Activated CD8-positive, alpha-beta T cell treated with anti-CD3 and anti-CD28 coated beads for 36 hours (primary cell): ENCODE measurements at regions not wholly inside any gene's neighbourhood (a gene's known extent, or its start where the extent isn't known, plus 50 kb on each side); places are given as distances from the start of the nearest gene placed in this dataset.
"Not testable (repeated sequence)": the region's sequence is repeated elsewhere in the genome, so short reads cannot be mapped to it uniquely, and the experiment has no call there.

ENCODE experiments used
- ATAC-seq: fragments of 200-7000 bp; cut with Tn5 transposase; one replicate; pipeline ENCODE4 v1.10.0; 2021; ENCODE audit warnings: mild to moderate bottlenecking, moderate library complexity
- CTCF ChIA-PET: fragments of 350-600 bp; sonication (Branson Sonifier 250); formaldehyde crosslinking; loops from one replicate; lab custom pipeline; 2021; ENCODE audit warnings: antibody characterized with exemption; lab: Charles Lee
- POLR2A ChIA-PET: fragments of 350-600 bp; sonication (Branson Sonifier 250); formaldehyde crosslinking; loops from one replicate; lab custom pipeline; 2021; ENCODE audit warnings: antibody characterized with exemption; lab: Charles Lee
- DNase-seq: peaks from one replicate; pipeline ENCODE4 v3.0.0-alpha.2; 2020
- H3K27ac Mint-ChIP-seq: one replicate; pipeline ENCODE4 v1.8.0; 2021; ENCODE audit warnings: mild to moderate bottlenecking, mixed read lengths
- H3K27me3 Mint-ChIP-seq: one replicate; pipeline ENCODE4 v1.8.0; 2021; ENCODE audit warnings: mixed read lengths
- H3K36me3 Mint-ChIP-seq: one replicate; pipeline ENCODE4 v1.8.0; 2021; ENCODE audit warnings: low read depth, mixed read lengths
- H3K4me1 Mint-ChIP-seq: one replicate; pipeline ENCODE4 v1.8.0; 2021; ENCODE audit warnings: low read depth, mixed read lengths
- H3K4me3 Mint-ChIP-seq: one replicate; pipeline ENCODE4 v1.8.0; 2021; ENCODE audit warnings: mild to moderate bottlenecking, moderate library complexity, mixed read lengths
- H3K9me3 Mint-ChIP-seq: one replicate; pipeline ENCODE4 v1.8.0; 2021; ENCODE audit warnings: mixed read lengths
- intact Hi-C: fragments of 100-400 bp; cut with micrococcal nuclease; formaldehyde crosslinking; loops from one replicate; pipeline ENCODE4 v1.10.0; 2022
- TF ChIP-seq, protein P1 (sequence below): fragments of 200-600 bp; IDR thresholded peaks from one replicate; pipeline ENCODE4 v1.8.0; 2022; ENCODE audit warnings: antibody characterized with exemption, mild to moderate bottlenecking

DNA sequence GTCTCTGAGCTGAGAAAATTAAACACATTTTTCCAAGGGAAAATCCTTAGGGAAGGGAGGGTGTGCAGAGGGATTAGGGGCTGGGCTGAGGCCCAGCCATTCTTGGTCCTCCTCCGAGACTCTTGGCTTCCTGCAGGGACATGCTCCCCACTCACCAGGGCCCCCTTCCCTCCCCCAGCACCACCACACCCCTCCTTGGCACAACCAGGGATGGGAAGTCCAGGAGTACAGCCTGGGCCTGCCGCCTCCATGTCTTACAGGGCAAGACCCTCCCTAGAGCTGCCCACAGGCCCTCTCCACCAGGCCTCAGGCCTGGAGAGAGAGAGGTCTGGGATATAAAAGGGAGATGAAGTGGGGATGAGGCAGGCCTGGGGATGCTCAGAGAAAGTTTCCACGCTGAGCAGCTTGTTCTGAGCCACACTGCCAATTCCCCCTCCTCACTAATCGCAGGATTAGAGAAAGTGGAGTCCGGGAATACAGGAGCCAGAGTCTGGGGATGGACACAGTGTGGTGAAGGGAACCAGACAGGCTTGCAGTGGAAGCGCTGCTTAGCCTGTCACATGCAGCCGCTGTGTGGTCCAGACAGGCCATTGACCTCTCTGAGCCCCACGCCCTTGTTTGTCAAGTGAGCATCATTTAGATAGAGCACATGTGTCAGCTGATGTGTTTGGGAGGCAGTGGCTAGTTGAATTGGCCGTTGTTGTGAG, 105.5 kb downstream of the MRPL14 start:
- H3K27me3 Mint-ChIP-seq = peaks cover 1% of the 10 kb centered on the region
- intact Hi-C loops = no loop called here
- no peak overlapping the region for H3K27ac Mint-ChIP-seq
- no peaks in the 10 kb centered on the region for H3K4me1 Mint-ChIP-seq
- ATAC-seq (no peak), DNase-seq (no peak)
- H3K9me3 Mint-ChIP-seq = no peaks in the 10 kb centered on the region
- no peaks in the 10 kb centered on the region for H3K36me3 Mint-ChIP-seq
- TF ChIP-seq, protein P1, sequence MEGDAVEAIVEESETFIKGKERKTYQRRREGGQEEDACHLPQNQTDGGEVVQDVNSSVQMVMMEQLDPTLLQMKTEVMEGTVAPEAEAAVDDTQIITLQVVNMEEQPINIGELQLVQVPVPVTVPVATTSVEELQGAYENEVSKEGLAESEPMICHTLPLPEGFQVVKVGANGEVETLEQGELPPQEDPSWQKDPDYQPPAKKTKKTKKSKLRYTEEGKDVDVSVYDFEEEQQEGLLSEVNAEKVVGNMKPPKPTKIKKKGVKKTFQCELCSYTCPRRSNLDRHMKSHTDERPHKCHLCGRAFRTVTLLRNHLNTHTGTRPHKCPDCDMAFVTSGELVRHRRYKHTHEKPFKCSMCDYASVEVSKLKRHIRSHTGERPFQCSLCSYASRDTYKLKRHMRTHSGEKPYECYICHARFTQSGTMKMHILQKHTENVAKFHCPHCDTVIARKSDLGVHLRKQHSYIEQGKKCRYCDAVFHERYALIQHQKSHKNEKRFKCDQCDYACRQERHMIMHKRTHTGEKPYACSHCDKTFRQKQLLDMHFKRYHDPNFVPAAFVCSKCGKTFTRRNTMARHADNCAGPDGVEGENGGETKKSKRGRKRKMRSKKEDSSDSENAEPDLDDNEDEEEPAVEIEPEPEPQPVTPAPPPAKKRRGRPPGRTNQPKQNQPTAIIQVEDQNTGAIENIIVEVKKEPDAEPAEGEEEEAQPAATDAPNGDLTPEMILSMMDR = no peak
- POLR2A ChIA-PET = no interaction called here
- H3K4me3 Mint-ChIP-seq = no peak overlapping the region
- CTCF ChIA-PET = interaction anchor here (1.4 kb wide), 1 partner anchor 8 kb away, joined by 3 read pairs; no protein-coding TSS in a partner anchor

DNA sequence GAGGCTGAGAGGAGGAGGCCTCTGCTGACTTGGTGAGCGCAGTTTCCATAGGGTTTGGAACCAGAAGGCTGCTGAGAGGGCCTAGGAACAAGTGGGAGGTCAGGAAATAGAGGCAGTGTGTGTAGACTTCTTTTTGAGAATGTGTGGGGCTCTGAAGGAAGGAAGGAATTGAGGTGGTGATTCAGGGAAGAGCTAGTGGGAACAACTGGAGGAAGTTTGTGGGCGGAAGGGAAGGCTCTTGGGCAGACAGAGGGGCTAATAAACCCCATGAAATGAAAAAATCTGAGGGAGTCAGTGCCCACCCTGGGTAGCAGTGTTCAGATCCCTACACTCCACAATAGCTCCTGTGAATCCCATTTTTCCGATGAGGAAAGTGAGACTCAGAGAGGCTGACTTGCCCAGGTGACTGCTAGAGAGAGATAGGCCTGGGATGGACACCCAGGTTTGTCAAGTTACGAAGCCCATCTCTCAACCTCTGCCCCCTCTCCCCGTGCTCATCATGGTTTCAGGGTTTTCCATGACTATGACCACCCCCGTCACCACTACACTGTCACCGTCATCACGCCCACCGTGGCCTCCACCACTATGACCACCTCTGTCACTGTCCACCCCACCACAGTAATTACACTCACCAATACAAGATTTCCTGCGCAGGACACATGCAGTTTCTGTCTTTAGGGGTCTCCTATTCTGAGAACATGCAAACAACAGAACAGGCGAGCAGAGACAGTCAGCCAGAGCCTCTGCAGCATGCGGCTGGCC, 106.4 kb downstream of the MRPL14 start:
- H3K36me3 Mint-ChIP-seq = no peaks in the 10 kb centered on the region
- no peak overlapping the region for H3K4me3 Mint-ChIP-seq
- H3K27me3 Mint-ChIP-seq = peaks cover 1% of the 10 kb centered on the region
- ChIA-PET CTCF (interaction anchor here (1.2 to 1.4 kb wide), 2 partner anchors 9 to 29 kb away, joined by 3 read pairs; no protein-coding TSS in a partner anchor), POLR2A (no interaction called here)
- no peaks in the 10 kb centered on the region for H3K4me1 Mint-ChIP-seq
- no peak overlapping the region for H3K27ac Mint-ChIP-seq
- ATAC-seq (no peak), DNase-seq (no peak)
- H3K9me3 Mint-ChIP-seq = no peaks in the 10 kb centered on the region
- TF ChIP-seq, protein P1 = no peak
- intact Hi-C loops = no loop called here

DNA sequence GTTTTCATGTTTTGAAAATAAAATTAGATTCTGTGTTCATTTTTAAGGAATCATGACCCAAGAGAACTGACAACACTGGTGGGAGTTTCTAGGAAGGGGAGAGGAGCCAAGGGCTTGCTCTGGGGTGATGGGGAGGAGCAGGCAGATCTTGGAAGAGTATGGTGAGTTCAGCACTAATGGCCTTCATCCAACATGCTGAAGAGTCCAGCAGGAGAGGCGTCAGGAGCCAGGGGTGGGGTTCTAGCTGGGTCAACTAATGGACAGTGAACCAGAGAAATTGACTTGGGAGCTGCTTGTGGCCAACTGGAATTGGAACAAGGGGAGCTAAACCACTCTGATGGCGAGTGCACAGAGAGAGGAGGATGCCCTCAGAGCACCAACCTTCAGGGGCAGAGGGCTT, 107.1 kb downstream of the MRPL14 start:
- ChIA-PET POLR2A (interaction anchor here (1.0 kb wide), 1 partner anchor 14 kb away, joined by 4 read pairs; no protein-coding TSS in a partner anchor), CTCF (interaction anchor here (1.2 kb wide), 1 partner anchor 30 kb away, joined by 3 read pairs; no protein-coding TSS in a partner anchor)
- H3K27ac Mint-ChIP-seq = no peak overlapping the region
- no peaks in the 10 kb centered on the region for H3K4me1 Mint-ChIP-seq
- DNase-seq = no peak
- intact Hi-C loops = no loop called here
- no peaks in the 10 kb centered on the region for H3K36me3 Mint-ChIP-seq
- peaks cover 1% of the 10 kb centered on the region for H3K27me3 Mint-ChIP-seq
- TF ChIP-seq, protein P1 = no peak
- no peak for ATAC-seq
- no peak overlapping the region for H3K4me3 Mint-ChIP-seq
- no peaks in the 10 kb centered on the region for H3K9me3 Mint-ChIP-seq

DNA sequence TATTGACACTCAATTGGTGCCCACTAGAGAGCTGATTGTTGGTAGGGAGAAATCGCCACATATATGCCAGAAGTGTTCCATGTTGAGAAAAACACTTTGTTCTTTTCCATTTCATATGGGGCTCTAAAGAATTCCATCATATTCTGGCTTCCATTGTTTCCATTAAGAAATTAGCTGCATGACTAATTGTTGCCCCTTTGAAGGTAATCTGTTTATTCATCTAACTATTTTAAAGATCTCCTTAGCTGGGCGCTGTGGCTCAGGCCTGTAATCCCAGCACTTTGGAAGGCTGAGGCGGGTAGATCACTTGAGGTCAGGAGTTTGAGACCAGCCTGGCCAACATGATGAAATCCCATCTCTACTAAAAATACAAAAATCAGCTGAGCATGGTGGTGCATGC, 109.9 kb downstream of the MRPL14 start:
- H3K27me3 Mint-ChIP-seq, intact Hi-C loops, H3K27ac Mint-ChIP-seq, H3K4me3 Mint-ChIP-seq, POLR2A ChIA-PET, H3K9me3 Mint-ChIP-seq, ATAC-seq, DNase-seq, H3K36me3 Mint-ChIP-seq, H3K4me1 Mint-ChIP-seq: not testable (repeated sequence)
- CTCF ChIA-PET = interaction anchor here (0.6 to 1.4 kb wide), 3 partner anchors 44 to 62 kb away, joined by 3 to 5 read pairs (median 3); no protein-coding TSS in a partner anchor

DNA sequence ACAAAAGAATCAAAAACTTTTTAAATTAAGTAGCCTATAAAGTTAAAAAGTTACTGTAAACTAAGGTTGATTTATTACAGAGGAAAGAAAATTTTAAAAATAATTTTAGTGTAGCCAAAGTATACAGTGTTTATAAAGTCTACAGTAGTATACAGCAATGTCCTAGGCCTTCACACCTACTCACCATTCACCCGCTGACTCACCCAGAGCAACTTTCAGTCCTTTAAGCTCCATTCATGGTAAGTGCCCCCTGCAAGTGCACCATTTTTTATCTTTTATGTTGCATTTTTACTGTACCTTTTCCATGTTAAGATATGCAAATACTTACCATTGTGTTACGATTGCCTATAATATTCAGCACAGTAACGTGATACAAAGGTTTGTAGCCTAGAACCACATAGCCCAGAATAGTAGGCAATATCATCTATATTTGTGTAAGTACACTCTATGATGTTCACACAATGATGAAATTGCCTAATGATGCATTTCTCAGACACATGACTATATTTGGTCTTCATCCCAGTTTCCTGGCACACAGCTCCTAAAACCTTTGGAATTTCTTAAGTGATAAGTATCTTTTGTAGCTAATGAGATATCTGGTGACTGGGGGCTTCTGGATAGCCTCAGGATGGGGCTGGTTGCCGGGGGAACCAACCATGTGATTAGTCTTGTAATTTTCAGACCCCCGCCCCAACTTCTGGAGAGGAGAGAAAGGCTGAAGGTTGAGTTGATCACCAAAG, 111.0 kb downstream of the MRPL14 start:
- no peaks in the 10 kb centered on the region for H3K4me1 Mint-ChIP-seq
- no peak overlapping the region for H3K27ac Mint-ChIP-seq
- ChIA-PET CTCF (interaction anchor here (0.6 to 1.4 kb wide), 7 partner anchors 46 to 351 kb away, joined by 3 to 6 read pairs (median 3); partner anchors contain the start of gene VEGFA), POLR2A (interaction anchor here (0.8 kb wide), 1 partner anchor 13 kb away, joined by 3 read pairs; no protein-coding TSS in a partner anchor)
- intact Hi-C loops = no loop called here
- H3K9me3 Mint-ChIP-seq = no peaks in the 10 kb centered on the region
- DNase-seq (peak; percentile 37), ATAC-seq (no peak)
- H3K27me3 Mint-ChIP-seq = peaks cover 8% of the 10 kb centered on the region
- H3K36me3 Mint-ChIP-seq = no peaks in the 10 kb centered on the region
- TF ChIP-seq, protein P1 = no peak
- H3K4me3 Mint-ChIP-seq = no peak overlapping the region
